ENCODE measurements at regions not wholly inside any gene's neighbourhood (a gene's known extent, or its start where the extent isn't known, plus 50 kb on each side); places are given as distances from the start of the nearest gene placed in this dataset.

DNA sequence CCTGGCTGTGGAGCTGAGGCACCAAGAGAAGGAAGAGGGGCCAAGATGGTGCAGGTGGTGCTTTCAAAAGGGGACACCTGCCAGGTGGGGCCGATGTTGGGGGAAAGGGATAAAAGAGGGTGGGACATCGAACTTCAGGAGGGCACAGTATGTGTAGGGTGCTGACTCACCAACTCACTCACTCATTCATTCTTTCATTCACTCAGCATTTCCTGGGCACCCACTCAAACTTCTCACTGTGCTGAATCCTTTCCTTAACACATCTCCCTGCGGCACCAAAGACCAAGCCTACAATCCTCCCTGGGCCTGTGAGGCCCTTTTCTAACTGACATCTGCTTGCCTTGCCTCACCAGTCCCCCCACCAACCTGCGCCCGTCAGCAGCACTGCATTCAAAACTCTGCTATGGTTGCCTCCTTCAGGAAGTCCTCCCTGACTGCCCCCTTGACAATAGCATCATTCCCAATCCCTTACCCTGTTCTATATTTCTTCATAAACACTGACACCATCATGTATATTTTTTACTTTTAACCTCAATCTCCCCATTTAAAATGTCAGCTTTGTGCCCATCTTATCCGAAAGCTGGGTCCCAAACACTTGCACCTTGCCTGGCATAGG is 246.6 kb downstream of the MN1 start:
- no peak for DNase-seq

DNA sequence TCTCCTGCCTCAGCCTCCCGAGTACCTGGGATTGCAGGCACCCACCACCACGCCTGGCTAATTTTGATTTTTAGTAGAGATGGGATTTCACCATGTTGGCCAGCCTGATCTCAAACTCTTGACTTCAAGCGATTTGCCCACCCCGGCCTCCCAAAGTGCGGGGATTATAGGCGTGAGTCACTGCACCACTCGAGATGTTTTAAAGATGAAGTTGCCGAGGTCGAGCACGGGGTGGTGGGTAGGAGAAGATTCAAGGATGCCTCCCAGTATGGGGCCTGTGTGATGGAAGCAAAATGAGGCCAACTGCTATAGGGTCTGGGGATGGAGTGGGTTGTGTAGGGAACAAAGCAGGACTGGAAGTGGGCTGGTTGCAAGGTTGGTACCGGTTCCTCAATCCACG is 245.2 kb downstream of the MN1 start:
- no peak for DNase-seq

DNA sequence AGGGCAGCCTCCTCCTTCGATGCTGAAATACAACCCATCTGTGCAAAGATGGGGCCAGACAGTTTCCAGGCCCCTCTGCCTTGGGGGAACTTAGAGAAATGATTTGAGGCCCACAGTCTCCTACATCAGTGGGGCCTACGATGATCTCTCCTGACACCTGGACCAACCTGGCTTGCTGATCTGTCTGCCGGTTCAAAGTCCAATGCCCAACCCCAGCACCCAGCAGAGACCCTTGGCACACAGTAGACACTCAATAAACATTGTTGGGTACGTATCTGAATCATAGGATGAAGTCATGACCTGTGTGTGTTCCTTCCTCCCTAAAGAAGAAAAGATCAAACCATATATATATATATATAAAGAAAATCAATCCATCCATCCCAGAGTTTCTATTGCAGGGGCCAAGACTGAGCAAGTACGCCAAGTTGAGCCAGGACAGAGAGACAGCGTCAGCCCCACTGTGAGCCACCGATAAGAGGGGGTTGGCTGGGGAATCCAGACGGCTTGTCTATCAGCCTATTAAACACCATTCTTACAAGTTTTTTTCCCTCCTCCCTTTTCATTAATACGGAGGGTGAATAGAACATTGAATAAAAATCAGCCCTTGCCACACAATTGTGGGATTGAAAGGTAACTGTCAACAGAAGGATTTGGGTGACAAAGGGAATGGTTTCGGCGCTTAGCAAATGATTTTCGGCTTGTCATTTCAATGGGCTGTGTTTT is 244.1 kb downstream of the MN1 start:
- no peak for DNase-seq

DNA sequence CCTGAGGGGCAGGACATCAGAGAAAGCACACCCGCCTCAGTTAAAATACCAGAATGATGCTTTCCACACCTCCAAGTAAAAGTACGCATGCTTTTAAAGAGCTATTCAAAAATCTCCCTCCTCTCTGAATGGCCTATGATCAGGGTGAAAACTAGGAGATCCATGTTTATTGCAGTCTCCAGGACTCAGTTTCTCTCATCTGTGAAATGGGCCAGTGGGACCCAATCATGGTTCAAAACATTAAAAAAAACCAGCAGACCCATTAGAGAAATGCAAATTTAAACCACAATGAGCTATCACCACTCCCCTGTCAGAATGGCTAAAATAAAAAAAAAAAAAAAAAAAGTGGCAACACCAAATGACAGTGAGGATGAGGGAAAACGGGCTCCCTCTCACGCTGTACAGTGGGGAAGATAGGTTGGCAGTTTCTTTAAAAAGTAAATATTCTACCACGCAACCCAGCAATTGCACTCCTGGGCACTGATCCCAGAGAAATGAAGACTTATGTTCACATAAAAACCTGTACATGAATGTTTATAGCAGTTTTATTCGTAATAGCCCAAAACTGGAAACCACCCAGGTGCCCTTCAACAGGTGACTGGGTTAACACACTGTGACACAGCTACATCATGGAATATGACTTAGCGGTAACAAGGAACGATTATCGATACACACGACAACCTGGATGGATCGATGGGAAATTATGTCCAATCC is 242.7 kb downstream of the MN1 start:
- no peak for DNase-seq

DNA sequence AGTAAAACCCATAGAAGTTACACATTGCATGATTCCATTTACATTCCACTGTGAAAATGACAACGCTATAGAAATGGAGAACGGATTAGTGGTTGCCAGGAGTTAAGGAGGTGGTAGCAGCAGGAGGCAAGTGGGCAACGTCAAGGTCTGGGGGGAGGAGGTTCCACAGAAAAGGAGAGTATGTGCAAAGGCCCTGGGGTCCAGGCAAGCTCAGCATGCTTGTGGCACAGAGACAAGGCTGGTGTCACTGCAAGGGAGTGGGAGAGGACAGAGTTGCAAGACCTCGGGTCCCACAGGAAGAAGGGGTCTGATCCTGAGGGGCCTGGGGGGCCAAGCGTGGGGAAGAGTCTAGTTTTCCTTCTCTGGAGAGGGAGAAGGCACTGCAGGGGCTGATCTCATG is 240.8 kb downstream of the MN1 start:
- no peak for DNase-seq

DNA sequence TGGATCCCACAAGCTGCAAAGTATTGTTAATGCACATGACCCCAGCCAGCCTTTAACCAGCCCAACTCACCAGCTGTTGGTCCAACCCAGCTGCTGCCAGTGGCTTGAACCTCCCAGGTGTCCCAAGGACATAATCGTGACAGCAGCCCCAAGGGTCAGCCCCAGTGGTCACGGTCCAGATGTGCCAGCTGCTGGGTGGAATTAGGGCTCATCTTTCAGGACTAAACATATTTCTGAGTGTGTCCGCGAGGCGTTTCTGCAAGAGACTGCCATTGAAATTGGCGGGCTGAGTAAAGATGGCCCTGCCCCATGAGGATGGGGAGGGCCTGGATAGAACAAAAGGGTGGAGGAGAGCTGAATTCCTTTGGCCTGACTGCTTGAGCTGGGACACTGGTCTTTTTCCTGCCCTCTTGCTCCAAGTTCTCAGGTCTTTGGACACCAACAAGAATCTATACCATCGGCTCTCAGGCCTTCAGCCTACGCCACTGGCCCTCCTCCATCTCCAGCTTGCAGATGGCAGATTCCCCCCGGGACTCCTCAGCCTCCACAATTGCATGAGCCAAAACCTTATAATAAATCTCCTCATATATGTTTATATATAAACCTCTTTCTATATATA is 240.2 kb downstream of the MN1 start:
- no peak for DNase-seq

DNA sequence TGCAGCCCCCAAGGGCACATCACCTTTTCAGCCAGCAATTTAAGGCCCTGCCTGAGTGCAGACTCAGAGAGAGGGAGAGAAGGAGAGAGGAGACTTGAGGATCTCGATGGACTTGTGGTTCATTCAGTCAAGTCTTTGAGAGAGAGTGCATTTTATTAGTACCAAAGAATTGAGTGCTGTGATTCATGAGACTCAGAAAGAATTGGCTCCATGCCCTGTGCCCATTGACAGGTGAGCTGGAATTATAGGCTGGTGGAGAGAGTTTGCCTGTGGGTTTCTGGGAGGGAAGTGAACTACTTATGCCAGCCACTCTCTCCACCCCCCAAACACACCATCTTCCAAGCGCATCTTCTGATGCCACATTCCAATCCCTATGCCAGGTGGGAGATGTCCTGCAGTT is 236.8 kb downstream of the MN1 start:
- no peak for DNase-seq

DNA sequence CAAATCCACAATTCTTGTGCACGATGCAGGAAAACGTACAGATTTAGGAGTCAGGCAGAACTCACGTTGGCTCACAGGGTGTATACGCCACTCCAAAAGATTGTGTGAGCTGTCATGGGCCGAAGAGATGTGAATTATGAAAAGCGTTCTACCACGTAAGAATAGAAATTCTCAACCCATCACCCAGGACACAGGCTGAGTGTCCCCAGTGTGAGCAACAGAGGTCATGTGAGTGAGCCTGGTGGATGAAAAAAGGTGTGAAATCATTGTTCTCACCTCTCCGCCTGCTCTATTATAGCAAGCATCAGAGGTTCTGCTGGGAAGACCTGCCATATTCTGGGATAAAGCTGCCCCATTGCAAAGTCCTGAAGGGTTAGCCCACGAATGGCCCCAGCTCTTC is 235.0 kb downstream of the MN1 start:
- DNase-seq: no peak

DNA sequence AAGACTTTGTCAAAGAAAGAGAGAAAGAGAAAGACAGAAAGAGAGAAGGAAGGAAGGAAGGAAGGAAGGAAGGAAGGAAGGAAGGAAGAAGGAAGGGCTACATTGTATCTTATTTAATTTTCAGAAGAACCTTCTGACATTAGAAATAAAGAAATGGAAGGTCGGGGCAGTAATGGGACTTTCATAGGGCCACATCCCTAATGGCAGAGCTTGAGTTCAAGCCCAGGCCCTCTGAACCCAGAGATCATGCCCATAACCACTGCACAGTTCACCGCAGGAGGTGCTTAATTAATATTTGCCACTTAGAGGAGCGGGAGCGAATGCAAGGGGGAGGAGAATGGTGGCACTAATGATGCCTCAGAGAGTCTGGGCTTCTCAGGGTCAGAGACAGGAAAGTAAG is 233.3 kb downstream of the MN1 start:
- no peak for DNase-seq

DNA sequence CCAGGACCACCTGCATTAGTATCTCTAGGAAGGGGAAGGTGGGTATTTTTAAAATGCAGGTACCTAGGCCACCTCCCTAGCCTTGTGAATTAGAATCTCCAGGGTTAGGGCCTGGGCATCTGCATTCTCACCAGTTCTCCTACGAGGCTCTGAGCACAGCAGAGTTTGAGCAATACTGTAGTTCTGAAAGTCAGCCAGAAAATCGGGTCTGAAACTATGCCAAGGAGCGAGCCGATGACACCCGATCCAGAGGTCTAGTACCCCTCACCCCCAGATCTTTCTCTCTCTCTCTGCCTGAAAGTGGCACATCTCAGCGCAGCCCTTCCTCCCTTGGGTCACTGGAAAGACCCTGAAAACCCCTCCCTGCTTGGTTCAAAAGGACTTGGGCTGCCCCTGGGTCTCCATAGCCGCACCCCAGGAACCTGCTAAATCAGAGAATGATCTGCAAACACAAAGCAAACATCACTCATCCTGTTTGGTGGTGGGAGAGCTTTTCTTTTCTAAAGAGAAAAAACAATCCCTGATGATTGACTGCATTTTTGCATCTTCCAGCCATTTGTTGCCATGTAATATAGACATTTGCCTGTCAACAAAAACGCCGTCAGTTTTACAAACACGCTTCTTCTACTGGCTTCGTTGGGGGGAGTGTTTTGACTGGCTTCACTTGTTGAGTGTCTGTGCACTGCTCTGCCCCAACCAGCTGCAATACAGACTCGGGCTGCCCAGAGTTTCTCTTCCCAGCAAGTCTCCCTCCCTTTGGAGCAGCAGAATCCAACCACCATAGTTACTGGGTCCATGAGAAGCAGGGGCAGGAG is 229.9 kb downstream of the MN1 start:
- DNase-seq: no peak

DNA sequence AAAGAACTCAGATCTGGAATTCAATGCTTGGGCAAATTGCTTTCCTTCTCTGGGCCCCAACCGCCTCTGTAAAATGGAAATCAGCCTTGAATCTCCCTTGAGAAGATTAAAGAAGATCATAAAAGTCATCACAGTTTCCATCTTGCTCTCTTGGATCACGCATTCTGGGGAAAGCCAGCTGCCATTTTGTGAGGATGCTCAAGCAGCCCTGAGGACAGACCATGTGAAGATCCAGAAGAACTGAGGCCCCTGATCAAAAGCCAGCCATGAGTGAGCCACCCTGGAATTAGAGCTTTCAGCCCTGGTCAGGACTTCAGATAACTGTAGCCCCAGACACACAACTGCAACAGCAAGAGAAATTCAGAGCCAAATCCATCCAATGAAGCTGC is 229.3 kb downstream of the MN1 start:
- DNase-seq: no peak

DNA sequence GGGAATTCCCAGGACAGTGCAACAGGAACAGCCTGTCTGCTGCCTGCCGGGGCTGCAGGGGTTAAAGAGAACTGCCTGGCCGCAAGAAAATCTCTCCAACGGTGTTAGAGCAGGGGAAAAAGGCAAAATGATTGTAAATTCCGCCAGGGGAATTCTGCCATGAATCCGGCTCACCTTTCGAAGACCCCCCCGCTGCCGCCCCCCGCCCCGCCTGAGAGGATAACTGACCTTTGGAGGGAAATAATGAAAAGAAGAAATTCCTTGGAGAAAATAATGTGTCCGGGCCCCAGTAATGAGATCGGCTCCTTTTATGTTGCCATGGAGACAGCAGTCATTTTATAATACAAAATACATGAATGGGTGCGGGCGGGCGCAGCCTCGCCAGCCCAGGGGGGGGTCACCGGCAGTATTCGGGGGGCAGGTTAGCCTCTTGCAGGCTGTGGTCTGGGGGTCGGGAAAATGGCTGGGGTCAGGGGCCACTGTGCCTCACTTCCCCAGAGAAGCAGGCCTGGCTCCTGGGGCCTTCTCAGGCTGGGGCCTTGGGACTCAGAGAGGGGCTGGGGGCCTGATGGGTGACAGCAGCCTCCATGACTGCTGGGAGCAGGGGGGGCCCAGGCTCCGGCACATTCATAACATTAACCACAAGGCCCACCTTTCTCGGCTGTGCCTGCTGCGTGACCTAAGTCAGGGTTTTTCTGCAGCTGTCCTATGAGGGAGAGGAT is 228.1 kb downstream of the MN1 start:
- DNase-seq: no peak

DNA sequence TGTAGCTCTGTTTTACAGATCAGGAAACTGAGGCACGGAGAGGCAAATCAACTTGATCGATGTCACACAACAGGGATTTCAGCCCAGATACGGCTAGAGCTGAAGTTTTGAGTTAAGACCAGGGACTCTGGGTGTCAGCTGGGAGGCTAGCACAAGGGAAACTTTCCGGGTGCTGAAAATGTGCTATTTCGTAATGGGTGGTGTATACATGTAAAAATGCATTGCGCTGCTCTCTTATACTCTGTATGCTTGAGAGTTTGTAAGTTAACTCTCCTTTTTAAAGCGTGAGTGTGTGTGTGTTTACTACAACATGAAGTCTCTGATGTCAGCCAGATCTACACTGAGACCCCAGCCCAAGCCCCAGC is 227.6 kb downstream of the MN1 start:
- no peak for DNase-seq

DNA sequence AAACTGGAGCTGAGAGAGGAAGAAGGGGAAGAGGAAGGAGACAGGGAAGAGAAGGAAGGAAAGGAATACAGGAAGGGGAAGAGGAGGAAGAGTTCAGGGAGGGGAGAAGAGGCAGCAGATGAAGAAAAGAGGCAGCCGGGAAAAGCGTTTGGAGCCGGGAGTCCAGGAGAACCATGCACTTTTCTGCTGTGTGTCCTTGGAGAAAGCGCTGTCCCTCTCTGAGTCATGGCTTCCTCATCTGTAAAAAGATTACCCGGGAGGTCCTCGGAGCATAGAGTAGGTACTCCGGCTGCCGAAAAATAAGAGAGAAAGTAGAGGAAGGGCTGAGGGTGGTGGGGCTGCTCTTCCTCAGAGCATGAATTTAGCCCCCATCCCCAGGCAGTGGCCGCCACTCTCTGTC is 226.9 kb downstream of the MN1 start:
- no peak for DNase-seq

DNA sequence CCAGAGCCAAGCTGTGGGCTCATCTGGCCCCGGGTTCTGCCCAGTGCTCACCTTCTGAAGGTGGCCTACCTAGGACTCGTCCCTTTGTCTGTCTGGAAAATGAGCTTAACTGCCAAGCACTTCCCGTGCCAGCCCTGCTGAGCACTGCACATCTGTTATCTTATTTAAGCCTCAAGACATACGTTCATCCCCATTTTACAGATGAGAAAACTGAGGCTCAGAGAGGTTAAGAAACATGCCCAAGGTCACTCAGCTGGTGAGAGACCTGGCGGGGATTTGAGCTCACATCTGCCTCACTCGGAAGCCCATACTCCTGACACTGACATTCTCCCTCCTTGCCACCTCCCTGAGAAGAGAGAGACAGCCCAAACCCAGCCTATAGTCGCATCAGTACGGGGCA is 226.2 kb downstream of the MN1 start:
- no peak for DNase-seq

DNA sequence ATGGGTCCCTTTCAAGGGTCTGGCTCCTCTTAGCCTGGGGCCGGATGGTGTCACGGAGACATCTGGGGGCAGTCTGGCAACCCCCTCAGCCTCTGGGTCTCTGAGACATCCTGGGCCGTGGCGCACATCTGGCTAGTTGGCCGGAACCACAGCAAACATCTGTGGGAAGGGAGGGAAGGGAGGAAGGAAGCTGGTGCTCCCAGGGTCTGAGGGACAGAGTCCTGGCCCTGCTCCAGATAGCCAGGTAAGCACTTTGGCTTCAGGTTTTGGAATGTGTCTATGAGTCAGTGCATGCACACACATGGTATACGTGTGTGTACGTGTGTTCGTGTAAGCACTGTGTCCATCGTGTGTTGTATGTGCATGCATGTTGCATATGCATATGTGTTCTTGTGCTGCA is 225.1 kb downstream of the MN1 start:
- no peak for DNase-seq

DNA sequence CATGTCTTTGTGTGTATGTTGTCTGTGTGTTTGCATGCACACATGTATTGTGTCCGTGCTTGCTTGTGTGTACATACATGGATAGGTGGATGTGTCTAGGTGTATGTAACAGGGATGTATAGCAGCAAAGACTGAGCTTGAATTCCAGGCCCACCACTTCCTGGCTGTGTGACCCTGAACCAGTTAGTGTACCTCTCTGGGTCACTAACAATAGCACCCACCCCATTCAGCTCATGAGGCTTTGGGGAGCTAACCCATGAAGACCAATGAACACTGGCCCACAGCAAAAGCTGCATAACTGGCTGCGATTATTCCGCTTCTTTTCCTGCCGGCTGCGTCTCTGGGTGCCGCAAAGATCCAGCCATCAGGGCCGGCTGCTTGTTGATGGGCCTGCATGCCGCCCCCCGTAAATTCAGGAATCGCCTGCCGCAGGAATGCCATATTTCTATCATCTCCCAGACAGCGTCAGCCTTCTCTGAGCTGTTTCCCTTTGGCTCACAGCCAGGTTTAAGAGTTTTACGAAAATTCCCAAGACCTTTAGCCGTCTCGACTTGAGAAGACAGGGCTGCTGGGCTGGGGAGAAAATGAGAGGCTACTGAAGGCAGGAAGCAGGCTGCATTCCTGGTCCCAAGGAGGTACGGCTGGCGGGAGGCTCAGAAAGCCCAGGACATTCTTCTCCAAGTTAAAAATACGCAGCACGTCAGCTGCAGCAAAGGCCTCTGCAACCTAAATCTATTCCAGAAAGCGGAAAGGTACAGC is 224.6 kb downstream of the MN1 start:
- no peak for DNase-seq

DNA sequence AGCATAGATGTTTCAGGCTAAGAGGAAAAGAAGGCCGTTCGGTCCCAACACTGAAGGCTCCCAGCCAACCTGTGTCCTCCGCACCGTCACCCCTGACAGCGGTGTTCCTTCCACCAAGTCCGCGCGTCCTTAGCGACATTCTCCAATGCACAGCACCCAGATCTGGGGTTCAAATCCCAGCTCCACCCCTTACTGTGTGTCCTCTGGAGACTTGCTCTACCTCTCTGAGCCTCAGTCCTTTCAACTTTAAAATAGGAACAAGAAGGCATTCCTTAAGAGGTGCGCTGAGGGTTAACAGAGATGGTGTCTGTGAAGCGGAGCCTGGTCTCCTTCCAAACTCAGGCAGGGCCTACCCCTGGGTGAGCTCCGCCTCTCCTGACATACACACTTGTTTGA is 224.0 kb downstream of the MN1 start:
- DNase-seq: no peak

DNA sequence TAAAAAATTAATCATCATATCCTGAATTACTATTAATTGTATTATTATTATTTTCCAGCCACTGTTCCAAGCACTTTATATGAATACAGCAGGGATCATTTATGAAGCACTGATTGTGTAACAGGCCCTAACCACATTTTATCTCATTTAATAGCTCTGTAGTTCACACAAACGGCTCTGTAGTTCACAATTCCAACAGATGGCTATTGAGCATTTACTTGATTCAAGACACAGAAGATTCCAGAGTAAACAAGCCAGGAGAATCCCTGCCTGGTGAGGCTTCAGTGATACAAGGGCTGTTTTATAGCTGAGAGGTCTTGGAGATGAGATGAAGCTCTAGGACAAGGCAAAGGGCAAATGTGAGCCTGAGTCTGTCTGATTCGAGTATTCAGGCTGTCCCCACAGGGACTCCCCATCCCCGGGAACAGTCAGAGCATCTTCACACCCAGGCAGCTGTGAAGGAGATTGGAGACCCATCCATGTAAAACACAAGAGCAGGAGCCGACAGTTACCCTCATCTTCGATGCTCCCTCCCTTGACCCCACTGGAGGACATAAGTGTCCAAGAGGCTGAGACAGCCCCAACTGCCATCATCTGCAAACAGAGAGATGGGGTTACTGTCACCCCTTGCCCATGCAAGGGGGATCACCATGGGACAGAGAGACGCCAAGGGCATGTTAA is 222.5 kb downstream of the MN1 start:
- no peak for DNase-seq

DNA sequence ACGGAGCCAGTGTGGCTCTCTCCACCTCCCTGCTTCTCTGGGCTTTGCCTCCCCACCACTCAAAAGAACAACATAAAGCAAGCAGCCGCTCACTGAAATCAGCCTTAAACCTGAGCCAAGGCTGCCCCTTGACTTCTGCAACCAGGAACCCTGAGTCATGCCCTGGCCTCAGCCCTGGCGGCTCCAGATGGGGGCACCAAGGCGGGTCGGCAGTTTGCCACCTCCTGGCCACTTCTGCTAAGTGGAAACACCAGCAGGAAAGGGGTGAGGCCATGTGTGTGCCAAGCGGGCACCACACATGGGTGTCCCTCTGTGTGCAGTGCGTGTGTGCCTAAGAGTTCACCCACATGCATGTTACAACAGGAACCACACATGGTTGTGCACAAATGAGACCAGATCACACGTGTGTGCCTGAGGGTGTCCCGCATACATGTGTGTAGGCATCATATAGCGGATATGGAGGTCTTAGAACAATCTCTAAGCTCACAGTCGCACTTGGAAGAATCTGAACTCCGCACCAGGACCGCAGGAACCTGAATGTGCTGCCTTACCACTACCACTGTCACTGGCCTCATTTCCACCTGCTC is 221.2 kb downstream of the MN1 start:
- no peak for DNase-seq

DNA sequence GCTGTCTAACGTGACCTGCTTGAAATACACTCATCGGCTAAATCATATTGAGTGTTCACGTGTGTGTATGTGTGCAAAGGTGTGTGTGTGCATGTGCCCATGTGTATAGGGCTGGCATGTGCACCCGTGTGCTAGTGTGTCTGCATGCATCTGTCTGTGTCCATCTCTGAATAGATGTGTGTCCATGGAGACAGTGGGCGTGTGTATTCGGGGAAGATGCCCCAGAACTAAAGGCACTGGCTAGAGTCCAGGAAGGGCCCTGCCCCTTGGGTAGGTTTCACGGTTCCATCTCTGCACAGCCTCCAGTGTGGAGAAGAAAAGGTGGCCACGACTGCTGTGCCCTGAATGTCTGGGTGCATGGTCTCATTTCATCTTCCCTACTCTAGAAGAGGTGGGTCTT is 220.3 kb downstream of the MN1 start:
- DNase-seq: no peak

Measured in T-helper 2 cell (primary cell).